Thyroid gland (tissue), 4 donors: ENCODE measurements at regions not wholly inside any gene's neighbourhood (a gene's known extent, or its start where the extent isn't known, plus 50 kb on each side); places are given as distances from the start of the nearest gene placed in this dataset.

Source experiments
- POLR2A ChIP-seq, 2 donors: fragments of 450-650 bp; IDR thresholded peaks; one replicate each; pipeline ENCODE4 v1.6.1; 2017; ENCODE audit warnings: antibody characterized with exemption in 2 of 2, mild to moderate bottlenecking in 2 of 2, moderate library complexity in 1 of 2
- TF ChIP-seq, protein P1 (sequence below), 6 experiments: fragments of 200-600 bp in 3 of 6; fragments of 450-650 bp in 3 of 6; sonication (generic) in 3 of 6; IDR thresholded peaks; one replicate each; pipeline ENCODE4 v1.5.1; 2016 to 2019; ENCODE audit warnings: antibody characterized with exemption in 6 of 6, mild to moderate bottlenecking in 2 of 6, inconsistent platforms in 1 of 6, moderate library complexity in 1 of 6

DNA sequence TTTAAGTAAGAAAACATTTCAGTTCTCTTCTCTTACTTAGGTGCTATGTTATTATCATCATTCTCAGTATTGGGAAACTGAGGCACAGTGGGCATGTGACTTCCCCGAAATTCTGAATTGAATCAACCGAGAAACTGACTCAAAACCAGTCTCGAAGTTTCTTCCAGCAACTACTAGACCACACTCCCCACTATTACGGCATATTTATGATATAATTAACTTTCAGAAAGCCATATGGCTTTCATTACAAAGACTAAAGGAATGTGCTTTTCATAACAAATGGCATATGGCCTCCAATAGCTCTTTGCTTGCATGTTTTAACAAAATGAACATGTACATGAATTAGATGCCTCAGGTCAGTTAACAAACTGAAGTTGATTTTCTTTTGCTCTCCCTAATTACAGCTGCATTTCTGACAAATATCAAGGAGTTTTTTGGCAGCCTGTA is 182.9 kb upstream of the SLC38A2 start:
- TF ChIP-seq, protein P1, sequence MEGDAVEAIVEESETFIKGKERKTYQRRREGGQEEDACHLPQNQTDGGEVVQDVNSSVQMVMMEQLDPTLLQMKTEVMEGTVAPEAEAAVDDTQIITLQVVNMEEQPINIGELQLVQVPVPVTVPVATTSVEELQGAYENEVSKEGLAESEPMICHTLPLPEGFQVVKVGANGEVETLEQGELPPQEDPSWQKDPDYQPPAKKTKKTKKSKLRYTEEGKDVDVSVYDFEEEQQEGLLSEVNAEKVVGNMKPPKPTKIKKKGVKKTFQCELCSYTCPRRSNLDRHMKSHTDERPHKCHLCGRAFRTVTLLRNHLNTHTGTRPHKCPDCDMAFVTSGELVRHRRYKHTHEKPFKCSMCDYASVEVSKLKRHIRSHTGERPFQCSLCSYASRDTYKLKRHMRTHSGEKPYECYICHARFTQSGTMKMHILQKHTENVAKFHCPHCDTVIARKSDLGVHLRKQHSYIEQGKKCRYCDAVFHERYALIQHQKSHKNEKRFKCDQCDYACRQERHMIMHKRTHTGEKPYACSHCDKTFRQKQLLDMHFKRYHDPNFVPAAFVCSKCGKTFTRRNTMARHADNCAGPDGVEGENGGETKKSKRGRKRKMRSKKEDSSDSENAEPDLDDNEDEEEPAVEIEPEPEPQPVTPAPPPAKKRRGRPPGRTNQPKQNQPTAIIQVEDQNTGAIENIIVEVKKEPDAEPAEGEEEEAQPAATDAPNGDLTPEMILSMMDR (IDR thresholded peaks at IDR 0.05), result no peak
- TF ChIP-seq POLR2A (IDR thresholded peaks at IDR 0.05), result no peak
